ENCODE measurements at regions not wholly inside any gene's neighbourhood (a gene's known extent, or its start where the extent isn't known, plus 50 kb on each side); places are given as distances from the start of the nearest gene placed in this dataset.

GRCh38 chr1:58932859-58933598 lies 149.2 kb upstream of the JUN start:
- no peak overlapping the region for H3K9ac ChIP-seq (ENCODE audit: low read length)
- H3K27ac ChIP-seq (ENCODE audit: low read length), result no peak overlapping the region
- no peaks in the 10 kb centered on the region for H3F3A ChIP-seq (ENCODE audit: insufficient read depth, low read length, poor library complexity, severe bottlenecking)
- H3K4me3 ChIP-seq (ENCODE audit: low read length), result no peak overlapping the region
- H3K79me2 ChIP-seq (replicated peaks; ENCODE audit: insufficient read depth, low read length), result no peaks in the 10 kb centered on the region
- no peak overlapping the region for H2AFZ ChIP-seq (ENCODE audit: low read depth, low read length)
- no peaks in the 10 kb centered on the region for H3K9me3 ChIP-seq (ENCODE audit: low read length)
- H4K20me1 ChIP-seq (ENCODE audit: insufficient read depth), result no peaks in the 10 kb centered on the region
- no peak for TF ChIP-seq MXI1 (conservative IDR thresholded peaks at IDR 0.05; ENCODE audit: poor library complexity, severe bottlenecking)
- no peak for TF ChIP-seq CTCF (IDR thresholded peaks at IDR 0.05; ENCODE audit: poor library complexity, severe bottlenecking)
- no peak for TF ChIP-seq RAD21 (conservative IDR thresholded peaks at IDR 0.05)
- TF ChIP-seq EZH2 (IDR thresholded peaks at IDR 0.05; ENCODE audit: borderline replicate concordance, insufficient read depth, low read length, poor library complexity, severe bottlenecking), result no peak
- TF ChIP-seq EP300 (conservative IDR thresholded peaks at IDR 0.05; ENCODE audit: poor library complexity, severe bottlenecking), result no peak
- no peaks in the 10 kb centered on the region for H3K36me3 ChIP-seq (ENCODE audit: insufficient read depth, low read length)
- no peaks in the 10 kb centered on the region for H3K27me3 ChIP-seq (ENCODE audit: insufficient read depth, low read depth, low read length)
- H3K4me2 ChIP-seq (ENCODE audit: low read length), result no peak overlapping the region
- no peaks in the 10 kb centered on the region for H3K9me2 ChIP-seq (ENCODE audit: insufficient read depth, low read length)

DNA sequence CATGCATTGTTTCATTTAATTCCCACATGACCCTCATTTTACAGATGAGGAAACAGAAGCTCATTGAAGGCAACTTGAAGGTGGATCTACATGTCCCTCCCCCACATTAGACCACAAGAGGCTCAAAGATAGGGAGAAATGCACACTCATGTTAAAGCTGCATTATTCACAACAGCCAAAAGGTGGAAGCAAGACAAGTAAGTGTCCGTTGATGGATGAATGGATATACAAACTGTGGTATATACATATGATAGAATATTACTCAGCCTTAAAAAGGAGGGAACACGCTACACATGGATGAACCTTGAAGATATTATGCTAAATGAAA lies 149.7 kb upstream of the JUN start:
- H3K36me3 ChIP-seq (ENCODE audit: insufficient read depth, low read length), result no peaks in the 10 kb centered on the region
- H3K4me3 ChIP-seq (ENCODE audit: low read length), result no peak overlapping the region
- H3K9me2 ChIP-seq (ENCODE audit: insufficient read depth, low read length), result no peaks in the 10 kb centered on the region
- H3K79me2 ChIP-seq (replicated peaks; ENCODE audit: insufficient read depth, low read length), result no peaks in the 10 kb centered on the region
- H2AFZ ChIP-seq (ENCODE audit: low read depth, low read length), result no peak overlapping the region
- no peak overlapping the region for H3K4me2 ChIP-seq (ENCODE audit: low read length)
- H3K27ac ChIP-seq (ENCODE audit: low read length), result no peak overlapping the region
- no peak overlapping the region for H3K9ac ChIP-seq (ENCODE audit: low read length)
- H3F3A ChIP-seq (ENCODE audit: insufficient read depth, low read length, poor library complexity, severe bottlenecking), result no peaks in the 10 kb centered on the region
- no peaks in the 10 kb centered on the region for H3K9me3 ChIP-seq (ENCODE audit: low read length)
- no peak for TF ChIP-seq SMC3 (conservative IDR thresholded peaks at IDR 0.05; ENCODE audit: poor library complexity)
- TF ChIP-seq, protein P1, sequence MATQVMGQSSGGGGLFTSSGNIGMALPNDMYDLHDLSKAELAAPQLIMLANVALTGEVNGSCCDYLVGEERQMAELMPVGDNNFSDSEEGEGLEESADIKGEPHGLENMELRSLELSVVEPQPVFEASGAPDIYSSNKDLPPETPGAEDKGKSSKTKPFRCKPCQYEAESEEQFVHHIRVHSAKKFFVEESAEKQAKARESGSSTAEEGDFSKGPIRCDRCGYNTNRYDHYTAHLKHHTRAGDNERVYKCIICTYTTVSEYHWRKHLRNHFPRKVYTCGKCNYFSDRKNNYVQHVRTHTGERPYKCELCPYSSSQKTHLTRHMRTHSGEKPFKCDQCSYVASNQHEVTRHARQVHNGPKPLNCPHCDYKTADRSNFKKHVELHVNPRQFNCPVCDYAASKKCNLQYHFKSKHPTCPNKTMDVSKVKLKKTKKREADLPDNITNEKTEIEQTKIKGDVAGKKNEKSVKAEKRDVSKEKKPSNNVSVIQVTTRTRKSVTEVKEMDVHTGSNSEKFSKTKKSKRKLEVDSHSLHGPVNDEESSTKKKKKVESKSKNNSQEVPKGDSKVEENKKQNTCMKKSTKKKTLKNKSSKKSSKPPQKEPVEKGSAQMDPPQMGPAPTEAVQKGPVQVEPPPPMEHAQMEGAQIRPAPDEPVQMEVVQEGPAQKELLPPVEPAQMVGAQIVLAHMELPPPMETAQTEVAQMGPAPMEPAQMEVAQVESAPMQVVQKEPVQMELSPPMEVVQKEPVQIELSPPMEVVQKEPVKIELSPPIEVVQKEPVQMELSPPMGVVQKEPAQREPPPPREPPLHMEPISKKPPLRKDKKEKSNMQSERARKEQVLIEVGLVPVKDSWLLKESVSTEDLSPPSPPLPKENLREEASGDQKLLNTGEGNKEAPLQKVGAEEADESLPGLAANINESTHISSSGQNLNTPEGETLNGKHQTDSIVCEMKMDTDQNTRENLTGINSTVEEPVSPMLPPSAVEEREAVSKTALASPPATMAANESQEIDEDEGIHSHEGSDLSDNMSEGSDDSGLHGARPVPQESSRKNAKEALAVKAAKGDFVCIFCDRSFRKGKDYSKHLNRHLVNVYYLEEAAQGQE (IDR thresholded peaks at IDR 0.05; ENCODE audit: borderline replicate concordance), result no peak
- TF ChIP-seq MXI1 (conservative IDR thresholded peaks at IDR 0.05; ENCODE audit: poor library complexity, severe bottlenecking), result no peak
- no peak for TF ChIP-seq CTCF (IDR thresholded peaks at IDR 0.05; ENCODE audit: poor library complexity, severe bottlenecking)
- TF ChIP-seq EP300 (conservative IDR thresholded peaks at IDR 0.05; ENCODE audit: poor library complexity, severe bottlenecking), result no peak
- no peak for TF ChIP-seq TAF1 (IDR thresholded peaks at IDR 0.05; ENCODE audit: low read depth)
- TF ChIP-seq POLR2AphosphoS5 (IDR thresholded peaks at IDR 0.05), result no peak
- TF ChIP-seq RAD21 (conservative IDR thresholded peaks at IDR 0.05), result no peak
- no peak for TF ChIP-seq EZH2 (IDR thresholded peaks at IDR 0.05; ENCODE audit: borderline replicate concordance, insufficient read depth, low read length, poor library complexity, severe bottlenecking)
- no peaks in the 10 kb centered on the region for H4K20me1 ChIP-seq (ENCODE audit: insufficient read depth)
- H3K27me3 ChIP-seq (ENCODE audit: insufficient read depth, low read depth, low read length), result no peaks in the 10 kb centered on the region
